Activated CD8-positive, alpha-beta memory T cell treated with anti-CD3 and anti-CD28 coated beads, Interleukin-2, amount 50 U/mL, for 4 hours (primary cell): ENCODE measurements at regions not wholly inside any gene's neighbourhood (a gene's known extent, or its start where the extent isn't known, plus 50 kb on each side); places are given as distances from the start of the nearest gene placed in this dataset.

Experiments
- DNase-seq: peaks from one replicate; pipeline ENCODE4 v3.0.0-alpha.2; 2020

DNA sequence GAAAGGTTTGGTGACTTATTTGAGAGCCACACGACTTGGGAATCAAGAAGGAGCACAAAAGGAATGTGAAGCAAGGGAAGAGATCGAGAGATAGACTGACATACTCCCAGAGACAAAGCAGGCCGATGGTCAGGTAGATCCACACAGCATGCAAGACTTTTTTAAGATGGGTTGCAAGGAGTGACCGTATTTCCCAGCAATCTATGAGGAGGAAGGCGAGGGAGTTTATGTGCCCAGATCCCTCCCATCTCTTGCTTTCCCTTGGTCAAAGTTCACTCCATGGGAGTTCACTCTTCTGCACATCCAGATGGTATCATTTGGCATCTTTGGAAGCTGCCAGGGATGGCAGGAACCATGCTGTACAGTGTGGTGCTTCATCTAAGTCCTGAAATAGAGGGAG is 148.9 kb downstream of the RMI1 start:
- DNase-seq = no peak

DNA sequence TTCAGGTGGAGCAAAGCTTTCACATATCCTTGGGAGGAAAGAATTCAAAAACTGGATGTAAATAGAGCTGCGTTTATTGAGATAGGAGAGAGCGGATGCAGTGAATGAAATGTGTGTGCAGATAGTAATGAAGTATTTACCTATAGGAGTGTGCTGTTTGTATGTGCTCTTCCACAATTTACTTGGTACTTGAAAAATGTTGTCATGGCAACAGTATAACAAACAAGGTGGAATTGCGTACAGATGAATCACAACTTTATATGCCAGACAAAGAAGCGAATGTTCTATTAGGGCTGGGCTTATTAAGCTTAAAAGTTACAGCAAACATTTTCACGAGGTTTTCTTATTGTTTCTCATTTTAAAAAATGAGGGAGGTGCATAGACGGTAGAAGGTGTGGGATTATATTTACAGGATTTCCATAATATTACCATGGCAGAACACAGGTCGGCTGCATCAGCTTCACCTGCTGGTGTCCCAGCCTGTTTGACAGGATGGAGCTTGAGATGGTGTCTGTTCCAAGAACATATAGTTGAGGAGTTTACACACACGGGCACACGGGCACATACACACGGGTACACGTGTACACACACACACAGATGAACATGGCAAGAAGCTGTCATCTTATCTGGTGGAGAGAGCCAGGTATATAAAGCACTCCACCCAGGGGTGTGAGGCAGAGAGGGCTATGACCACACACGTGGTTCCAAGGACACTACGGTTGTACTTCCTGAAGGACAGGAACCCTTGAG is 155.7 kb downstream of the RMI1 start:
- DNase-seq = no peak

DNA sequence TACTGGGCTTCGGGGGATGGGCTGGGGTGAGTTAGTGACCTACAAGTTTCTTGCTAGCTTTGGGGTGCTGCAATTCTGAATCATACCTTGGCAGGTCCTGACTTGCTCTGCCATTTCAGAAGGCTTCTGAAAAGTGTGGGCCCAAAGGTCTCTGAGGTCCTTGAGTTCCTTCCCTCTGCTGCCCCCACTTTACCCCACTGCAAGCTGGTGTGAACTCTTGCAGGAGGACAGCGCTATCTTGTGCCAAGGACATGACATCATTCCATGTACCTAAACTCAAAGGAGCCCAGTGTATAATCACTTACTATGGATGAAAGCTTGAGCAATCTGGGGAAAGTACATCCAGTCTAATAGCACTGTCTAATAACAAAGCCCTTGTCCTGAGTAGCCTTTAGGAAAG is 157.4 kb downstream of the RMI1 start:
- DNase-seq = no peak

- no peak for DNase-seq
Measured at GRCh38 chr9:84138541-84138940, 157.9 kb downstream of the RMI1 start.

DNA sequence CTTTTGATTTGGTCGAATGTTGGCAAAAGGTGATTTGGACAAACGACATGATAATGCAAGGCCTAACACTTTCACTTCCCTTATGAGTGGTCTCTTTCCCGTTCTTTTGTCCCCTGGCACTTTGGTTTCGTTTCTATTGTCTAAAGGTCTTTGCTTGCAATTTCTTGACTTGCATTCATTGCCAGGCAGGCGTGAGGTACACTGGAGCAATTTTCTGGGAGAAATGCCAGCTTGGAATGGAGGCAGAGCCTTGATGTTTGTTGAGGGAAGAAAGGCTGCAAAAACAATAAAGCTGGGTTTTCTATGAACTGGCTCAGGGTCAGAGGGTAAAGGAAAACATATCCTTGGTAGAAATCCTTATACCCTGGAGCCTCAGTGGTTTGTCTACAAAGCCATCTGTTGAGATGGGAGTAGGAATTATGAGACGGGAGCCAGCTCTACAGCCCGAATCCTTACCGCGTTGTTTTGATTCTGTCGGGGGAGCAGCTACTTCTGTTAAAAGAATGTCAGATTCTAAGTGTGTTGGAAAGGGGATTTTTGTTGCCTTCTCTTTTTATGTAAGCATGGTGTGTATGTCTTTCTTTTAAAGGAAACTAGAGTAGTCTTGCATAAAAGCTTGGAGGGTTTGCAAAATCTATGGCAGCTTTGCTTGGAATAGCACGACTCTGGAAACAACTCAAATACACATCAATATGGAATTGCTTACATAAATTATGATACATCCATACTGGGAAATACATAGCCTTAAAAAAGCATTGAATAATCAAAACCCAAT is 158.9 kb downstream of the RMI1 start:
- DNase-seq = no peak

DNA sequence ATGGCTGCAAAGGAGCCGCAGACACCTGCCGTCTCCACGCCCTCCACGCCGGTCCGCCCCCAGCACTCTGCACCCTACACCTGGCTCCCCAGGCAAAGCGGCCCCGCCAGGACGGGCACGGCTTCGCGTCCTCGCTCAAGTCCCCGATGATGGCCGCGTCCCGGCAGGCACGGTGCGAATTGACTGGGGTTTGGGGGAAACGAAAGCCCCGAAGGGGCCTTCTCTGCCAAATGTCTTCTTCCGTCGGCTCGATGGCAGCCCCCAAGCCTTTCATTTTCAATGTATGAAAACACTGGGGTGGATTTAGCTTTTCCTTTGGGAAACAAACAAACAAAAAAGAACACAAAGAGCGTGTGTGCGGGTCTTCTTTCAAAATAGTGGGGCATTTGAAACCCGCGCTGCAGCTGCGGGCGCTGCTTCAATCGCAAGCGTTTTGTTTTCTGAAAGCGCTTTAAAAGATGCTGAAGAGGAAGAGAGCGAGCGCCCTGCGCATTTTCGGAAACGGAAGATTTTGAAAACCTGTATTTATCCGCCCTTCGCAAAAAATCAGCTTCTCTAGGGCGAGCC is 160.0 kb downstream of the RMI1 start:
- peak; percentile 20 for DNase-seq

DNA sequence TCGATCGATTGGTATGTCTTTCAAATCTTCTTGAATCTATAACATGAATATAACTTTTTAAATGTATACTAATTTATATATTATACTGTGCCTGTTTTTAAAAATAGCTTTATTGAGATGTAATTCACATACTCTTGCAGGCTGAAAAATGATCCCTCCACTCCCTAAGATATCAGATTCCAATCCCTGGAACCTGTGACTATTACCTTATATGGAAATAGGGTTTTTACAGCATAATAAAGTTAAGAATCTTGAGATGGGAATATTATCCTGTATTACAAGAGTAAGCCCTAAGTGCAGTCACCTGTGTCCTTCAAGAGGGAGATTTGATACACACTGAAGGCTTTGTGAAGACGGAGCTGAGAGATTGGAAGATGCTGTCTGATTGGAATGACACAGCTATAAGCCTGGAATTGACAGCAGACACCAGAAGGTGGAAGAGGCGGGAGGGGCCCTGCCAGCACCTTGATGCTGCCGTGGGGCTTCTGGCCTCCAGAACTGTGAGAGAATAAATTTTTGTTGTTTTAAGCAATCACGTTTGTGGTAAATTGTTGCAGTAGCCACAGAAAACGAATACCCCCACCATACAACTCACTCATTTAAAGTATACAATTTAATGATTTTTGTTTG is 161.3 kb downstream of the RMI1 start:
- no peak for DNase-seq

DNA sequence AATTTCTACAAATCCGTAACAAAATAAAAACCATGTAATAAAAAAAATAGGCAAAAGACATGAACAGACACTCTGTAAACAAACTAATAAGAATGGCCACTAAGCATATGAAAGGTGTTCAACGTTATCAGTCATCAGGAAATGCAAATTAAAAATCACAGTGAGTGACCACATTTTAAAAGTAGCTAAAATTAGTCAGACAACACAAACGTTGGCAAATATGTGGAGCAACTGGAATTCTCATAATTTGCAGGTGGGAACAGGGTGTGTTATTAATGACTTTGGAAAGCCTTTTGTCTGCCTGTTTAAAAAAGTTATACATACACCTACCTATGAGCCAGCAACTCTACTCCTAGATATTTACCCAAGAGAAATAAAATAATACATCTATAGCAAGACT is 164.4 kb downstream of the RMI1 start:
- no peak for DNase-seq

GRCh38 chr9:84145780-84146179 is 165.2 kb downstream of the RMI1 start:
- no peak for DNase-seq

DNA sequence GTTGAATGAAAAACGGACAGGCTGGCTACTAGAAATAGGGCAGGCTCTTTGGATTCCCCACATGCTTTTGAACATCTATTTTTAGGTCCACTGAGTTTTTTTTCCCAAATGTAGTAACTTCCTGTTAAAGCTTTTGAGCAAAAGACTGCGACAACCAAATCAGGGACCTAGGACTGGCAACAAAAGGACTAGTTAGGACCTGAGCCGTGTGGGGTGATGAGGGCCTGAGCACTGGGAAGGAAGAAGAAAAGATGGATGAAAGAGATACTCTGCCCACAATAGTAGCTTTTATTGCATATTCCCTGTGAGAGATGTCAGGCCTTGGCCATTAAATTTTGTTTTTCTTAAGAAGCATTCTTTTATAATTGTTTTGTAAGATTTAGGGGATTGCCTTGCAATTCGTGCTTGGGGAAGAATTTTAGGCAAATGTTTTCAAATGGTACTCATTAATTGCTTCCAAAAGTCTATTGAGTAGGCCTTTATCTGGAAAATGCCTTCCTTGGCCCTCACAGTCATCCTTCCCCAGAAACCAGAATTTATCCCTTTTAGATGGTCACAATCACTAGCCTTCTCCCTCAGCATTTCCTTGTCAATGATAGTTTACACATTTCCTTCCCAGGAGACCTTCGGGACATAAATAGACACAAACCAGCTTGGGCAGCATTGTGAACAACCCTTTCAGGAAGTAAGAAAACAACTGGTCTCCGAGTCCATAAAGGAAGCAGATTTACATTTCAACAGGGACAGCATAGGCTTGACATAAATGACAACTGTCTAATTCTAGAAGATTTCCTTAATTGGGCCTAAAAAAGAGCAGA is 166.5 kb downstream of the RMI1 start:
- DNase-seq = no peak

- DNase-seq = no peak
Measured at GRCh38 chr9:84151236-84151635, 170.6 kb downstream of the RMI1 start.

- DNase-seq = no peak
Measured at GRCh38 chr9:84151640-84152039, 171.0 kb downstream of the RMI1 start.

DNA sequence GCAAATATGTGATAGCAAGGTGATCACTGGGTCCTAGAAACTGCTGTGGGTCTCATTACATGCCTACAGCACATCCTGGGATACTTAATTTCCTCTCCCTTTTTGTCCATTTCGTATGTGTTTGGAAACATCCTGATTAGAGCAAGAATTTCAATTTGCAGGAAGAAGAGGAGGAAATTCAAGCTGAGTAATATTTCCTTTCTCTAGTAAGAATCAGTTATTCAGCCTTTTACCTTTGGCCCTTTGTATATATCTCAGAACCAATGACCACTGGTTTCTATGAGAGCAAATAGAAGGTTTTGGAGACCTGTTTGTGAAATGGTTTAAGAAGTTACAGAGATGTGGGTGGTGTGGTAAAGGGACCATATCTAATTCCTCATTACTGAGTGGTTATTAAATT is 171.6 kb downstream of the RMI1 start:
- no peak for DNase-seq

DNA sequence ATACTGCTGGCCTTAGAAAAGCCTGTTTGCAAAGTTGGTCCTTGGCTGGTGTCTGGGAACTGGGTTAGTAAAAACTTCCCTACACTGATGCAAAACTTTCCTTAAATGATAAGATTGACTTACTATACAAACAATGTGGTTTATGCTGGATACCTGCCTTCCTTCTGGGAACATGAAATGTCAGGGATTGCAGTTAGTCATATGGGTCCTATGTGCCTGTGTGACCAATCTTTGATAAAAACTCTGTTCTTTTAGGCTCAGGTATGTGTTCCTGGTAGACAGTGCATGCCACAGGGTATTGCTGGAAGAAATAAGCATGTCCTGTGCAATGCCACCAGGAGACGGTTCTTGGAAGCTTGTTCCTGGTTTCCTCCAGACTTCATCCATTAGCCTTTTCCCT is 173.3 kb downstream of the RMI1 start:
- DNase-seq = no peak

DNA sequence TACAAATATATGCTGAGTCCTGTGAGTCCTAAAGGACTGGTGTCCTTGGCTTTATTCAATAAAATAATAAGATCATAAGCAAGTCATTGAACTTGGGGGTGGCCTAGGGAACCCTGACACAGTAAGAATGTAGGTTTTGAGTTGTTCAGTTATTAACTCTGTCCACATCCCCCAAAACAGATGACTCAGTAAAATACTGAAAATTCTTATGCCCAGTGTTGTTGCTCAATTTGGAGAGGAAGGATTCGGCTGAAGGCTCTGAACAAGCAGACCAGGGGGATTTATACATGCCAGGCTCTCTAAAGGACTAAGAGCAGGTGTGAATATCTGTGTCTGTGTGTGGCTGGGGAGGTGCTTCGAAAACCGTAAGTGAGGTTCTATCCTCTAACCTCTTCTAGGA is 173.7 kb downstream of the RMI1 start:
- no peak for DNase-seq

GRCh38 chr9:84163052-84163650 is 177.4 kb downstream of the SLC28A3 start:
- DNase-seq = no peak

GRCh38 chr9:84166891-84167290 is 173.7 kb downstream of the SLC28A3 start:
- no peak for DNase-seq

DNA sequence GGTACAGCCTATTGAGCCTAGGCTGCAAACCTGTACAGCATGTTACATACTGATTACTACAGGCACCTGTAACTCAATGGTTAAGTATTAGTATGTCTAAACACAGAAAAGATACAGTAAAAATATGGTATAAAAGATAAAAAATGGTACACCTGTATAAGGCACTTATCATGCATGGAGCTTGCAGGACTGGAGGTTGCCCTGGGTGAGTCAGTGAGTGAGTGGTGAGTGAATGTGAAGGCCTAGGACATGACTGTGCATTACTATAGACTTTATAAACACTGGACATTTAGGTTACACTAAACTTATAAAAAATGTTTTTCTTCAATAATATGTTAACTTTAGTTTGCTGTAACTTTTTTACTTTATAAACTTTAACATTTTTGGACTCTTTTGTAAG is 171.3 kb downstream of the SLC28A3 start:
- DNase-seq = no peak

GRCh38 chr9:84170521-84171141 is 169.9 kb downstream of the SLC28A3 start:
- DNase-seq = no peak

DNA sequence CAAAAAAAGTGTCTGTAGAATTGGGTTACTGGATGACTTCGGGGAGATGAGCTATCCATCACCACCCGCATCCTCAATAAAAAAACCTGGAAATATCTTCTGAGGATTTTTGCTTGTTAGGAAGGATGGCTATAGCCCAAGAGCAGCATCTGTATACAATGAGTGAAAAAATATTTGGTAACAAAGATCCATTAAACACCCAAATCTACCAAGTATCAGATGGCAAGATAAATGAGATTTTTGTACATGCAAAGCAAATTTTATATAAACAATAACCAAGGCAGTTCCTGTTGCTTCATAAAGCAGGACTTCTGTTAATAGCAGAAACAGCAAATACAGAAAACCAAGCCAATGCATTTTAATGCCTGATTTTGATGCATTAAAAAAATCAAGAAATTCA is 166.6 kb downstream of the SLC28A3 start:
- no peak for DNase-seq

- DNase-seq = no peak
Measured at GRCh38 chr9:84174486-84174885, 166.1 kb downstream of the SLC28A3 start.

DNA sequence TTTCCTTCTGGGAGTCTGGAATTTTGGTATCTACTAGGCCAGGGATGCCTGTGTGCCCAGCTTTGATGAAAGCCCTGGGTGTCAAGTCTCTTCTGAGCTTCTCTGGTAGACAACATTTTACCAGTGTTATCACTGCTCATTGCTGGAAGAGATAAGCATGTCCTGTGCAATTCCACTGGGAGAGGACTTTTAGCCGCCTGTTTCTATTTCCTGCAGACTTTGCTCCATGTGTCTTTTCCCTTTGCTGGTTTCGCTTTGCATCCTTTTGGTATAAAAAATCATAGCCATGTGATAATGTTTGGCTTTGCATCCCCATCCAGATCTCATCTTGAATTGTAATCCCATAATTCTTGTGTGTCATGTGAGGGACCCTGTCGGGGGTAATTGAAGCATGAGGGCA is 163.2 kb downstream of the SLC28A3 start:
- no peak for DNase-seq
